ENCODE measurements at regions not wholly inside any gene's neighbourhood (a gene's known extent, or its start where the extent isn't known, plus 50 kb on each side); places are given as distances from the start of the nearest gene placed in this dataset.

DNA sequence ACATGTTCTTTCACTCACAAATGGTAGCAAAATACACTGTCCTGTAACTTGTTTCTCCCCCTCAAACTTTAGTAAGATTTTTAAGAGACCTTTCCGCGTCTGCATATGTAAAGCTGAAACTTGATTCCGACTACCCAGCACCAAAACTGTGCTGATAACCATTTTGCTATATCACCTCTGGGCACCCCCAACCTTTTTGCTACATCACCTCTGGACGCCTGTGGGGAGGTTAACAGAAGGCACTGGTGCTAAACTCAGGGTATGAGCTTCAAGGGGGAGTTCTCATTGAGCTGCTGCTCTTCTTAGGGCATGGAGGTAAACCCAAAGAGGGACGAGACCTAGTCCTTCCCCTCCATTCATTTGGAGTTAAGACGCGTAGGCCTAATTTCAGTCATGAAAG is 67.6 kb upstream of the NFE2L3 start:
- TF ChIP-seq POLR2A (IDR thresholded peaks at IDR 0.05; ENCODE audit: low read length) (no peak), GATA1 (IDR thresholded peaks at IDR 0.05; ENCODE audit: low read depth, low read length) (no peak)

All from erythroblast (primary cell).